DND-41 (cell line): ENCODE measurements at regions not wholly inside any gene's neighbourhood (a gene's known extent, or its start where the extent isn't known, plus 50 kb on each side); places are given as distances from the start of the nearest gene placed in this dataset.

Experiments
- CTCF ChIP-seq: IDR thresholded peaks from 2 replicates; pipeline ENCODE4 v1.5.1; 2012; ENCODE audit warnings: borderline replicate concordance, low read length, moderate library complexity, mild to moderate bottlenecking; ENCODE audit not compliant: poor library complexity, severe bottlenecking; ENCODE audit errors: extremely low read depth
- EZH2 ChIP-seq: IDR thresholded peaks from 3 replicates; pipeline ENCODE4 v1.6.1; 2012; ENCODE audit warnings: borderline replicate concordance, low read depth, mild to moderate bottlenecking, moderate library complexity, low read length, inconsistent platforms; ENCODE audit not compliant: severe bottlenecking

- no peak for TF ChIP-seq CTCF
- no peak for TF ChIP-seq EZH2
Observed at GRCh38 chr11:127962416-127962815, 624.9 kb downstream of the ETS1 start.
